Endodermal cell (in vitro differentiated cells): ENCODE measurements at regions not wholly inside any gene's neighbourhood (a gene's known extent, or its start where the extent isn't known, plus 50 kb on each side); places are given as distances from the start of the nearest gene placed in this dataset.

Experiments used
- DNase-seq: peaks from one replicate; pipeline ENCODE4 v3.0.0-alpha.2; 2017
- H3K27ac ChIP-seq: 2 replicates; pipeline ENCODE4 v1.5.1; 2013; ENCODE audit warnings: mild to moderate bottlenecking, low read depth, low read length, moderate library complexity
- H3K27me3 ChIP-seq: 2 replicates; pipeline ENCODE4 v1.6.1; 2013; ENCODE audit warnings: mild to moderate bottlenecking, low read length, moderate library complexity; ENCODE audit not compliant: insufficient read depth, control insufficient read depth, poor library complexity, severe bottlenecking
- H3K36me3 ChIP-seq: 2 replicates; pipeline ENCODE4 v1.7.0; 2013; ENCODE audit warnings: mild to moderate bottlenecking, low read length, moderate library complexity; ENCODE audit not compliant: control insufficient read depth, insufficient read depth
- H3K4me1 ChIP-seq: one replicate; pipeline ENCODE4 v1.7.0; 2013; ENCODE audit warnings: low read length; ENCODE audit not compliant: control insufficient read depth, insufficient read depth
- H3K4me3 ChIP-seq: 2 replicates; pipeline ENCODE4 v1.5.1; 2013; ENCODE audit warnings: mild to moderate bottlenecking, low read length, moderate library complexity
- H3K9ac ChIP-seq: 2 replicates; pipeline ENCODE4 v1.6.1; 2013; ENCODE audit warnings: mild to moderate bottlenecking, low read length, moderate library complexity; ENCODE audit not compliant: poor library complexity, severe bottlenecking; ENCODE audit errors: extremely low read depth
- H3K9me3 ChIP-seq: 2 replicates; pipeline ENCODE4 v1.6.1; 2013; ENCODE audit warnings: mild to moderate bottlenecking, low read length, moderate library complexity; ENCODE audit not compliant: control insufficient read depth
- H3K27ac Mint-ChIP-seq: 2 replicates; pipeline ENCODE4 v1.8.0; 2020; ENCODE audit warnings: mixed read lengths
- H3K27me3 Mint-ChIP-seq: 2 replicates; pipeline ENCODE4 v1.8.0; 2021; ENCODE audit warnings: mild to moderate bottlenecking, mixed read lengths; ENCODE audit not compliant: insufficient read depth
- H3K36me3 Mint-ChIP-seq: 2 replicates; pipeline ENCODE4 v1.8.0; 2020; ENCODE audit warnings: low read depth, mixed read lengths
- H3K4me1 Mint-ChIP-seq: 2 replicates; pipeline ENCODE4 v1.8.0; 2020; ENCODE audit warnings: mixed read lengths
- H3K4me3 Mint-ChIP-seq: 2 replicates; pipeline ENCODE4 v1.8.0; 2020; ENCODE audit warnings: mild to moderate bottlenecking, moderate library complexity, mixed read lengths
- H3K9me3 Mint-ChIP-seq: 2 replicates; pipeline ENCODE4 v1.8.0; 2020; ENCODE audit warnings: mild to moderate bottlenecking, mixed read lengths
- WGBS, 2 experiments: methylation state at CpG; one replicate each; pipeline versions ENCODE4 v1.1.5 to v1.1.7; 2013; ENCODE audit warnings: missing lambda C conversion rate in 2 of 2, mixed read lengths in 1 of 2; ENCODE audit not compliant: insufficient coverage in 1 of 2, insufficient read length in 1 of 2; 5-methylcytosine and 5-hydroxymethylcytosine counted together
- TF ChIP-seq, protein P1 (sequence below): fragments of 200-600 bp; sonication (generic); conservative IDR thresholded peaks from 2 replicates; pipeline ENCODE4 v1.5.0; 2021; ENCODE audit warnings: antibody characterized with exemption, mild to moderate bottlenecking

DNA sequence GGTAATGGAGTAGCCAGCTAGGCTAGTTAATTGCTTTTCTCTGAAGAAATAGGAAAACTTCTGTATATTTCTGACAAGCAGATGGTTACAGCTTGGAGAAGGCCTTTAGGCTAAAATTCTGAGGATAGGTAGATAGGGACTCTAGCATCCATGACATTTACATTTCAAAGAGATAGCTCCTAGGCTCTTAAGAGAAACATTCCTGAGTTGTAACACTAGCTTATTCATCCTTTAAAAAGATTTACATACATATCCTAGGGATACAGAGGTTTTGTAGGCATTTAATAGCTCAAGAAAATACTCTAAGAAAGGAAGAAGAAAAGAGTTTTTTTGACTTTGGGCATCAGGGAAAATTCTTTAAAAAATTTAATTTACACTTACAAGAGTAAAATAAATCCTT is 130.9 kb upstream of the CCDC179 start:
- TF ChIP-seq, protein P1, sequence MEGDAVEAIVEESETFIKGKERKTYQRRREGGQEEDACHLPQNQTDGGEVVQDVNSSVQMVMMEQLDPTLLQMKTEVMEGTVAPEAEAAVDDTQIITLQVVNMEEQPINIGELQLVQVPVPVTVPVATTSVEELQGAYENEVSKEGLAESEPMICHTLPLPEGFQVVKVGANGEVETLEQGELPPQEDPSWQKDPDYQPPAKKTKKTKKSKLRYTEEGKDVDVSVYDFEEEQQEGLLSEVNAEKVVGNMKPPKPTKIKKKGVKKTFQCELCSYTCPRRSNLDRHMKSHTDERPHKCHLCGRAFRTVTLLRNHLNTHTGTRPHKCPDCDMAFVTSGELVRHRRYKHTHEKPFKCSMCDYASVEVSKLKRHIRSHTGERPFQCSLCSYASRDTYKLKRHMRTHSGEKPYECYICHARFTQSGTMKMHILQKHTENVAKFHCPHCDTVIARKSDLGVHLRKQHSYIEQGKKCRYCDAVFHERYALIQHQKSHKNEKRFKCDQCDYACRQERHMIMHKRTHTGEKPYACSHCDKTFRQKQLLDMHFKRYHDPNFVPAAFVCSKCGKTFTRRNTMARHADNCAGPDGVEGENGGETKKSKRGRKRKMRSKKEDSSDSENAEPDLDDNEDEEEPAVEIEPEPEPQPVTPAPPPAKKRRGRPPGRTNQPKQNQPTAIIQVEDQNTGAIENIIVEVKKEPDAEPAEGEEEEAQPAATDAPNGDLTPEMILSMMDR = no peak
- H3K4me3 Mint-ChIP-seq = no peak overlapping the region
- no peaks in the 10 kb centered on the region for H3K4me1 ChIP-seq
- DNase-seq = no peak
- H3K4me1 Mint-ChIP-seq = no peaks in the 10 kb centered on the region
- H3K9me3 Mint-ChIP-seq = peaks cover 57% of the 10 kb centered on the region
- no peak overlapping the region for H3K27ac Mint-ChIP-seq
- no peak overlapping the region for H3K27ac ChIP-seq
- H3K9me3 ChIP-seq = peaks cover 83% of the 10 kb centered on the region
- H3K4me3 ChIP-seq = no peak overlapping the region
- H3K27me3 ChIP-seq = no peaks in the 10 kb centered on the region
- H3K36me3 ChIP-seq = peaks cover 59% of the 10 kb centered on the region
- H3K27me3 Mint-ChIP-seq = peaks cover 2% of the 10 kb centered on the region
- H3K36me3 Mint-ChIP-seq = peaks cover 83% of the 10 kb centered on the region
- no peak overlapping the region for H3K9ac ChIP-seq

DNA sequence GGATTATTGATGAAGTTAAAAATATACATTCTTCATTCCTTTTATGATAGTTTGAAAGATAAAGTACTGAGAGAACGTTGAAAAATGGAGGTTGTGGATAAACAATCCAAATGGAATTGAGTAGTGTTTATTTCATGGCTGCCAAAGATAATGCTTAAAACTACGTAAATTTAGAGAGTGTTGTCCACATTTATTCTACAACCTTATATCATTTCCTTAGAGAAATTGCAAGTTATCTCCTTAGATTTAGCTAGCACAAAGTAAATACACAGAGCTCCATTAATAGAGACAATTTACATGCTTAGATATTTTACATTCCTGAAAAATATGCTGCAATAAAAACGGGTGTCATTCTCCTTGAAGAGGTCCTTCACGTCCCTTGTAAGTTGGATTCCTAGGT is 146.5 kb upstream of the CCDC179 start:
- Histone ChIP-seq H3K9me3 (peaks cover 26% of the 10 kb centered on the region), H3K4me3 (no peak overlapping the region), H3K27ac (no peak overlapping the region), H3K9ac (no peak overlapping the region), H3K27me3 (no peaks in the 10 kb centered on the region), H3K4me1 (peaks cover 3% of the 10 kb centered on the region), H3K36me3 (peaks cover 10% of the 10 kb centered on the region)
- Mint-ChIP-seq H3K9me3 (peaks cover 49% of the 10 kb centered on the region), H3K4me3 (no peak overlapping the region), H3K4me1 (peaks cover 2% of the 10 kb centered on the region), H3K27me3 (no peaks in the 10 kb centered on the region), H3K27ac (no peak overlapping the region), H3K36me3 (peaks cover 46% of the 10 kb centered on the region)
- TF ChIP-seq, protein P1 = no peak
- DNase-seq = no peak
- WGBS, 2 experiments = 89 to 96% methylated on average over 1 to 2 of the region's 4 CpGs

DNA sequence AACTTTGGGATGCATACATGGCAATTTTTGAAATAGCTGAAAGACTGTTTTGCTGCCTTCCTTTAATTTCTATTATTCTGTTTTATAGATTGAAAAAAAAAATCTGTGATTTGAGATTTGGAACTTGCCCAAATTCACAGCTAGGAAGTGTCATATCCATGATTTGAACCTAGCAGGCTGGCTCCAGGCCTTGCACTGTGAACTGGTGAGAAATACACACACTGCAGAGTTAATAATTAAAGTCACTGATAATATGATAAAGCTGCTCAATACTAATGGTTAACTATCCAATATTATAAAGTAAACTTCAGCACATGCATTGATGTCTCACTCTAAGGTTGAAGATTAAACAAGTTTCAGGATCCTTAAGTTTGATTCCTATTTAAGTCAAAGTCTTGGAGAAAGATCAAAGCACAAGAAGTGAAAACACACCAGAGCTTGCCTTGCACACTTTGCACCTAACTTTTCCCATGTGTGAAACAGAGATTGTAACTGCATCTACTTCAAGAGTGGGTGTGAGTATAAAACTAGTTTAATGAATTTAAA is 150.6 kb upstream of the CCDC179 start:
- no peak overlapping the region for H3K4me3 Mint-ChIP-seq

More for the DNA sequence above, 150.6 kb upstream of the CCDC179 start:
- Histone ChIP-seq H3K27ac (no peak overlapping the region), H3K4me3 (no peak overlapping the region), H3K9me3 (no peaks in the 10 kb centered on the region), H3K9ac (no peak overlapping the region), H3K27me3 (no peaks in the 10 kb centered on the region), H3K4me1 (peaks cover 3% of the 10 kb centered on the region), H3K36me3 (no peaks in the 10 kb centered on the region)
- TF ChIP-seq, protein P1 = no peak
- no peak overlapping the region for H3K27ac Mint-ChIP-seq
- H3K27me3 Mint-ChIP-seq = no peaks in the 10 kb centered on the region
- peaks cover 15% of the 10 kb centered on the region for H3K9me3 Mint-ChIP-seq
- H3K36me3 Mint-ChIP-seq = peaks cover 17% of the 10 kb centered on the region
- H3K4me1 Mint-ChIP-seq = peaks cover 2% of the 10 kb centered on the region
- DNase-seq = no peak
